Activated T-helper 2 cell treated with anti-CD3 and anti-CD28 coated beads, Interferon-gamma antibody, Interleukin-2, Interleukin-4, amounts not matched to agents 10 μg/mL and 5 μg/mL and 100 μg/mL, durations not matched to agents 14 hours and 24 hours and 36 hours (primary cell): ENCODE measurements at regions not wholly inside any gene's neighbourhood (a gene's known extent, or its start where the extent isn't known, plus 50 kb on each side); places are given as distances from the start of the nearest gene placed in this dataset.

Experiments used
- DNase-seq: peaks from one replicate; pipeline ENCODE4 v3.0.0; 2021; ENCODE audit warnings: low spot score
- H3K27ac Mint-ChIP-seq: one replicate; pipeline ENCODE4 v1.8.0; 2021; ENCODE audit warnings: mixed read lengths
- H3K27me3 Mint-ChIP-seq: one replicate; pipeline ENCODE4 v1.8.0; 2021; ENCODE audit warnings: low read depth, mixed read lengths
- H3K36me3 Mint-ChIP-seq: one replicate; pipeline ENCODE4 v1.8.0; 2021; ENCODE audit warnings: low read depth, mixed read lengths
- H3K4me1 Mint-ChIP-seq: one replicate; pipeline ENCODE4 v1.8.0; 2021; ENCODE audit warnings: low read depth, mixed read lengths
- H3K4me3 Mint-ChIP-seq: one replicate; pipeline ENCODE4 v1.8.0; 2021; ENCODE audit warnings: low read depth, mild to moderate bottlenecking, moderate library complexity, mixed read lengths
- H3K9me3 Mint-ChIP-seq: one replicate; pipeline ENCODE4 v1.8.0; 2021; ENCODE audit warnings: mixed read lengths
- intact Hi-C: fragments of 100-400 bp; cut with micrococcal nuclease; formaldehyde crosslinking; loops from one replicate; pipeline ENCODE4 v1.15.1; 2023

DNA sequence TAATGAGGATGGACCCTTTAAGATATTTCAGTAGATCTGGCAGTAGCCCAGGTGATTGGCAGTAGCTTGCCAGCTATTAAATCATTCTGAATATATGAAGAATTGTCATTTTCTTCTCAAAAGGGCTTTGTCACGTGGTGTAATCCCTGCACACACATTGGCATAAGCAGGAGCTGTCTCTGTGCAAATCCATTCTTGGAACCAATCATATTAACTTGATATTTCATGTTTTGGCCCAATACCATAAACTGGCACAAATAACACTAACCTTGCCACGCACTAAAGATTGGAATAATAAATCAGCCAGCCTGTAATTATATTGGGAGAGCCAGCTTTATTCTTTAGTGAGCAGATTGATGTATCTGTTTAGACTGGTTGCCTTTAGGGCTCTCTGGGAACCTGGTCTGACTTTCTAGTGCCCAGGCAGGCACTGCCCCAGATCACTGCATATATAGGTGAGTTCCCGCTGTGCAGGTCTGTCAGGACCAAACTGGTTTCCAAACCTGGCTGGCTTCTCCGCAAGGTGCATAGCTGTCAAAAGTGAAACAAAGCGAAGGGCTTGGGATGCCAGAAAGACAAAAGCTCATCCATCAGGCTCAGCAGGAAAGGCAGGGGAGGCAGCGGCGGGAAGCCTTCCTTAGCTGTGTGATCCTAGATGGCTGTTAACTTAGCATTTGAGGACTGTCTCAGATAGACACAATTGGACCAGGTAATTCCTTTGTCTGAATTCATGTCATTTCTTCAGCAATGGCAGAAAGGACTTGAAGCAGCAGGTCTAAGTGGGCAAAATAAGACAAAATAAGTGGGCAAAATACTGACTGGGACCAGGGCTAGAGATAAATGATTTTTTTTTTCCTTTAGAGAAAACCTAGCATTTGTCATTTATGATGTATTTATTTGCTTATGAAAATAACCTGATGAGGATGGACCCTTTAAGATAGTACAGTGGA, 128.8 kb upstream of the DYRK2 start:
- intact Hi-C loops = no loop called here
- no peaks in the 10 kb centered on the region for H3K36me3 Mint-ChIP-seq
- H3K4me1 Mint-ChIP-seq = peaks cover 21% of the 10 kb centered on the region
- H3K9me3 Mint-ChIP-seq = no peaks in the 10 kb centered on the region
- peaks cover 8% of the 10 kb centered on the region for H3K27me3 Mint-ChIP-seq
- no peak overlapping the region for H3K4me3 Mint-ChIP-seq
- H3K27ac Mint-ChIP-seq = no peak overlapping the region
- DNase-seq = no peak

DNA sequence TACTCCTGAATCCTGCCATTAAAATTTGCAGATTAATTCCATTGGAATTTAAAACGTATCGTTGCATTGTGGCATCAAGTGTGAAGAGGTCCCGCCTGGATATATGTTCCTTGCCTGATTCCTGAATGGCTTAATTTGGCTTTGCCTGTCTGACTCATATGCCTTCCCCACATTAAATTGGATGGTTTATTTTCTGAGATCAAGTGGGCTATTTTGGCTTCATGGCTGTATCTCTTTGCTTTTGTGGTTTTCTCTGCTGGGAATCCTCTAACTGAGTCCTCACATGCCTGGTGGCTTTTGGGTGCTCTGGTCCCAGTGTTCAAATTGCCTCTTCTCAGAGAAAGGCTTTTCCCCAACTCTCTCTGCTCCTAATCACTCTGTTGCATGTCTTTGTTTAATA, 127.9 kb upstream of the DYRK2 start:
- H3K27ac Mint-ChIP-seq = no peak overlapping the region
- no peaks in the 10 kb centered on the region for H3K36me3 Mint-ChIP-seq
- intact Hi-C loops = no loop called here
- H3K4me1 Mint-ChIP-seq = peaks cover 13% of the 10 kb centered on the region
- H3K9me3 Mint-ChIP-seq = no peaks in the 10 kb centered on the region
- no peak overlapping the region for H3K4me3 Mint-ChIP-seq
- H3K27me3 Mint-ChIP-seq = peaks cover 8% of the 10 kb centered on the region
- no peak for DNase-seq

DNA sequence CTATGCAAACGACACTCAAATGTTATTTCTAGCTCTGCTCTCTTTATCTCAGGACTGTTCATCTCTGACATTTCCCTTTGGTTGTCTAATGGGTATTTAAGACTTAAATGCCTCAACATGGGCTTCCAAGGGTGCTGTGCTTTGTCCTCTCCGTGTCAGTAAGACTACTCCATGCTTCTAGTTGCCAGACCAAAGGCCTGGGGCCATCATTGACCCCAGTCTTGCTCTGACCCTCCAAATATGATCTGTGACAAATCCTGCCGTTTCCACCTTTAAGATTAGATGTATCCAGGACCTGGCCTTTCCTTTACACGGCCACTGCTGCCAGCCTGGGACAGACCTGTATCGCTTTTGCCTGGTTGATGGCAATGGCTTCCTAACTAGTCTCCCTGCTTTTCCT, 126.3 kb upstream of the DYRK2 start:
- Mint-ChIP-seq H3K4me3 (no peak overlapping the region), H3K27ac (no peak overlapping the region), H3K27me3 (peaks cover 8% of the 10 kb centered on the region), H3K36me3 (no peaks in the 10 kb centered on the region), H3K9me3 (no peaks in the 10 kb centered on the region), H3K4me1 (no peaks in the 10 kb centered on the region)
- no peak for DNase-seq
- intact Hi-C loops = no loop called here

DNA sequence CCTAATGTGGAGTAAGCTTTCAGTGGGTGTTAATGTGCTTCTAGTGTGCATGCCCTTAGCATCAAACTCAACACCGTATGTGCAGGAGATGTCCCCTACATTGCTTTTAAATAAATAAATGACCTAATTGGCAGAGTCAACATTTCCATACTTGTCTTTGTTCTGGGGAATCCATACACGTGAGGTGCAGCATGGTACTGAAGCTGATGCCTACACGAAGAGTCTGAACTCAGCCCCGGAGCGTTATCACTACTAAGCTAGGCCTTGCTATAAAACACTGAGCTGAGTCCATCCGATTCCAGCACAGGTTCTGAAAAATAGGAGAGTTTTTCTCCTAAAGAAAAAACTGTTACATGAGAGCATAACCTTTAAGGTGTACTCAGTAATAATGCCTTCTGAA, 125.0 kb upstream of the DYRK2 start:
- intact Hi-C loops = no loop called here
- no peak overlapping the region for H3K4me3 Mint-ChIP-seq
- DNase-seq = no peak
- H3K27me3 Mint-ChIP-seq = peaks cover 8% of the 10 kb centered on the region
- no peaks in the 10 kb centered on the region for H3K36me3 Mint-ChIP-seq
- H3K4me1 Mint-ChIP-seq = no peaks in the 10 kb centered on the region
- no peaks in the 10 kb centered on the region for H3K9me3 Mint-ChIP-seq
- H3K27ac Mint-ChIP-seq = no peak overlapping the region

DNA sequence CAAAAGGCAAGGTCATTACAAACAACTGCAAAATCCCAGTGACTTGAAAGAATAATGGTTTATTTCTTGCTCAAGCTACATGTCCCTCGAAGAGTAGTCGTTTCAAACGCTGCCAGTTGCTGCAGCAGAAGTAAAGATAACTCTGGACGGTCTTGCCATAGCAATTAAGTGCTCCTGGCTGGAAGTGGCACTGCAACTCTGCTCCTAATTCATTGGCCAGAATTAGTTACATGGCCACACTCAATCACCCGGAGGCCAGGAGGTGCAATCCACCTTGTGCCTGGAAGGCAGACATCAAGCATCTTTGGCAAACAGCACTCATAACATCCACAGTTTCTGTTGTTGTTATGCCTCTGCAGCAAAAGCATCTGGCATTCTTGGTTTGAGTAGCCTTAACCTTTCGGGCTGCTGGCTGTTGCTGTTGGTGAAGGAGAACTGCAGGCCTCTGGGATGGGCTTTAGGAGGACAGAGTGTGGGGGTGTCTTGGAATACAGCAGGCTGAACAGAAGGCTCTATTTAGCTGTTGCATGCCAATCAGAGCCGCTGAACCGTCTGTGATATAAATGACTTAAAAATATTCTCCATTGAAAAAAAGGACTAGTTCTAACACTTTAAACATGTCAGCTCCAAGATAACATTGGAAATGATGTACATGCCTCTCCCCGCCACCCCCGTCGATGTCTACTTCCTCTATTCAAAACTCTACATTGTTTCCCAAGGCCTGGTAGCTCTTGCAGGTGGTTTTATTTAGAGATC, 123.5 kb upstream of the DYRK2 start:
- H3K27me3 Mint-ChIP-seq = peaks cover 8% of the 10 kb centered on the region
- H3K4me3 Mint-ChIP-seq = no peak overlapping the region
- no peaks in the 10 kb centered on the region for H3K36me3 Mint-ChIP-seq
- intact Hi-C loops = no loop called here
- DNase-seq = no peak
- H3K27ac Mint-ChIP-seq = no peak overlapping the region
- no peaks in the 10 kb centered on the region for H3K9me3 Mint-ChIP-seq
- H3K4me1 Mint-ChIP-seq = no peaks in the 10 kb centered on the region

DNA sequence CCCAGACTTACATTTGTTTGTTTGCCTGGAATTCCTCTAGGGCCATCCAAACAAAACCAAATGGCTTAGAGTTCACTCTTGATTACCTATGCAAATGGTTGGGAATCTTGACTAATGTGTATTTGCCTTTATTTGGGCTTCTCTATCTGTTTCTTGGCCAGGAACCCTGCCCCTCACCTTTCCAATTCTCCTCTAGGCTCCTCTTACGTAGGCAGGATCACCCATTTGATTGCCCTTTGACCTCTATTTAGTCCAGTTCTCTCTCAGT, 123.0 kb upstream of the DYRK2 start:
- H3K4me3 Mint-ChIP-seq = no peak overlapping the region
- H3K27ac Mint-ChIP-seq = no peak overlapping the region
- no peaks in the 10 kb centered on the region for H3K36me3 Mint-ChIP-seq
- intact Hi-C loops = no loop called here
- H3K27me3 Mint-ChIP-seq = peaks cover 8% of the 10 kb centered on the region
- no peaks in the 10 kb centered on the region for H3K4me1 Mint-ChIP-seq
- H3K9me3 Mint-ChIP-seq = no peaks in the 10 kb centered on the region
- DNase-seq = no peak

DNA sequence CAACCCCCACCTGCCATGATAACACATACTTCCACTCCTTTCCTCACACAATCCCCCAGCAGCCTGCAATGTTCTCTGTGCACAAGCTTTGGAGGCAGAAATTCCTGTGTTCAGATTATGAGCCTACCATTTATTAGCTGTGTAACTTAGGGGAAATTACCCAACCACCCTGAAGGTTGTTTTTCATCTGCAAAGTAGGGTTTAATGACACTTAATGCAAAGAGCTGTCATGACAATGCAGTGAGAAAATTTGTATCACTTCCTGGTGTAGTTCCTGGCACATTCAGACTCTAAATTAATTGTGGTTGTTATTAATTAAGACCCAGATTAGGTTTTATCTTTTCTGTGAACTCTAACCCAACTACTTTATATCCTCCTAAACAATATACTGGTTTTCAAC, 122.4 kb upstream of the DYRK2 start:
- Mint-ChIP-seq H3K27me3 (peaks cover 5% of the 10 kb centered on the region), H3K4me3 (no peak overlapping the region)
- no peak for DNase-seq

DNA sequence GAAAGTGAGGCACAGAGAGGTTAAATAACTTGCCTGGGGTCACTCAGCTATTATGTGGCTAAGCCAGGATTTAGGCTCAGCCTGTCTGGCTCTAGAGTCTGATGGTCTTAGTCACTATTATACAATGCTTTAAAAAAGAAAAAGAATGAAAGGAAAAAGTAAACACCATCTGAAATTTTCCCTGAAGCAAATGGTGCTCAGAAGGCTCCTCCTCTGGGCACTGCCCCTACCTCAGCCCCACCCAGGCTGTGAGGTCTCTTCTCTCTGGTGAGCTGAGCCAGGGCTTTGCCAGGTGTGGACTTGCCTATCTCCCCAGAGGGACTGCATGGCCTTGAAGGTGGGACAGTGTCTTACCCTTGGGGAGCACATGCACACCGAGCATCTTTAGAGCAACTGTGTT, 117.5 kb upstream of the DYRK2 start:
- H3K36me3 Mint-ChIP-seq = no peaks in the 10 kb centered on the region
- intact Hi-C loops = no loop called here
- no peaks in the 10 kb centered on the region for H3K4me1 Mint-ChIP-seq

More for the DNA sequence above, 122.4 kb upstream of the DYRK2 start:
- no peaks in the 10 kb centered on the region for H3K36me3 Mint-ChIP-seq
- intact Hi-C loops = no loop called here
- H3K9me3 Mint-ChIP-seq = peaks cover 4% of the 10 kb centered on the region
- H3K27ac Mint-ChIP-seq = no peak overlapping the region
- no peaks in the 10 kb centered on the region for H3K4me1 Mint-ChIP-seq

DNA sequence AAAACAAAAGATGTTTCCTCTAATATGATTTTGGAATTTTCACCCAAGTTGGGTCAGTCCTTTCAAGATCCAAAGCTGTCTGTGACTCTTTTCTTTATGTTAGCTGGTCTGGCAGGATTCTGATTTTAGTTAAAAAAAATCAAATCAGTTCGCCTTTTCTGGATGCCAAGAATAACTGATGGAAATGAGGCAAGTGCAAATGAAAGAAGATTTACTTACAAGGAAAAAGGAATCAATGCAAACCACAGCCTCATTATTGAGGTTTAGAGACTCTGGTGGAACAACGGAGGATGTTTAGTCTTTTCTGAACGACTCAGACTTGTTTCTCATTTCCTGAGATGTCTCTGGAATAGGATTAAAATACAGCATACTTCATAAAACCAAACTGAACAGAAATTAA, 117.0 kb upstream of the DYRK2 start:
- no peaks in the 10 kb centered on the region for H3K4me1 Mint-ChIP-seq
- H3K36me3 Mint-ChIP-seq = no peaks in the 10 kb centered on the region
- H3K9me3 Mint-ChIP-seq = peaks cover 4% of the 10 kb centered on the region
- intact Hi-C loops = no loop called here
- peaks cover 3% of the 10 kb centered on the region for H3K27me3 Mint-ChIP-seq
- no peak for DNase-seq
- H3K27ac Mint-ChIP-seq = no peak overlapping the region
- no peak overlapping the region for H3K4me3 Mint-ChIP-seq

More for the DNA sequence above, 117.5 kb upstream of the DYRK2 start:
- Mint-ChIP-seq H3K27me3 (peaks cover 3% of the 10 kb centered on the region), H3K27ac (no peak overlapping the region), H3K9me3 (peaks cover 4% of the 10 kb centered on the region), H3K4me3 (no peak overlapping the region)
- no peak for DNase-seq

DNA sequence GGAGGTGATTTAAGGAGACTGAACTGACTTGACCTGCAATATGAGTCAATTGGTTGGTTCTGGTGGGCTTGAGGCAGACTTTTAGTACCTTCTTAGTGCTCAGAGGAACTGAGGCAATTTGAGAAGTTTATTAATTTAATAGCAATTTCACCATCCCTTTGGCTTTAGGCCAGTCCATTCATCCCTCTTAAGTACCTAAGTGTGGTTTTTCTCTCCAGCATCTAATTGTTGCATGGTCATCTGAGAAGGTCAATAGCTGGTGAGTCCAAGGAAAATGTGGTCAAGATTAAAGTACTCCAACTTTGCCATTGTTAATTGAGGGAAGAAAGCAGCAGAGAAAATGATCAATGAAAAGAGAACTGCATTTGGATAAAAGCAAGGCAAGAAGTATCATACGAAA, 115.4 kb upstream of the DYRK2 start:
- H3K27me3 Mint-ChIP-seq = peaks cover 3% of the 10 kb centered on the region
- H3K27ac Mint-ChIP-seq = no peak overlapping the region
- H3K36me3 Mint-ChIP-seq = no peaks in the 10 kb centered on the region
- peaks cover 4% of the 10 kb centered on the region for H3K9me3 Mint-ChIP-seq
- H3K4me3 Mint-ChIP-seq = no peak overlapping the region
- DNase-seq = no peak
- intact Hi-C loops = no loop called here
- H3K4me1 Mint-ChIP-seq = no peaks in the 10 kb centered on the region

DNA sequence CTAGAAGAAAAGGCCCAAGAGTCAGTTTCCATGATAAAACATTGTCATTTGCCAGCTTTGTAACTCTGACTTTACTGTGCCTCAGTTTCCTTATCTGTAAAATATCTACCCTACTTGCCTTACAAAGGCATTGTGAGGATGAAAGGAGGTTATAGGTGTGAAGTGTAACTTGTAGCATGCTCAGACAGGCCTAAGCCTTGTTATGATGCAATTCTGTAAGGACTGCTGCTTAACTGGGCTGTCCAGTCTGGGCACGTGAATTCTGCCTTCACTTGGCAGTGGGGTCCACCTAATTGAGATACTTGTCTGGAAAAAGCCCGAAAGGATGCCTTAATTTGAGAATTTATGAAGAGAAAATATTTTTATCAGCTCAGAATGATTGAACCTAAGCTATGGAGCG, 114.5 kb upstream of the DYRK2 start:
- H3K27me3 Mint-ChIP-seq = peaks cover 3% of the 10 kb centered on the region

DNA sequence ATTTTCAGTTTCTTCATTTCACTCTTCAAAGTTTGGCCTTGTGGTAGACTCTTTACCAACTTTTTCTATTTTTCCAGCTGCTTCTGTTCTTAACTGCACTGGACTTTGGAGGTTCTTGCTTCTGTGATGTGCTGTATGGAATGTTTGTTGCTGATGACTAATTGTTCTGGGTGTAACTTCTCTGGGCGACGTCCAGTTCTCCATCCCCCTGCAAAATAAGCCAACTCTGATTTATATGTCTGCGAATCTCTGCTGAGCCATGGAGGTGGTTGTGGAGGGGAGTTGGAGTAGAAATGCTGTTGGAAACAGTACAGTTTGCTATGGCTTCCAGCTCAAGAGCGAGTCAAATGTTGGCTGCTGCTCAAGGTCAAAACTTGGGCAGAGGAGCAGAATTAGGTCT, 113.9 kb upstream of the DYRK2 start:
- no peak for DNase-seq
- H3K27me3 Mint-ChIP-seq = peaks cover 3% of the 10 kb centered on the region
- no peaks in the 10 kb centered on the region for H3K36me3 Mint-ChIP-seq
- no peak overlapping the region for H3K4me3 Mint-ChIP-seq
- no peak overlapping the region for H3K27ac Mint-ChIP-seq
- H3K4me1 Mint-ChIP-seq = no peaks in the 10 kb centered on the region
- H3K9me3 Mint-ChIP-seq = peaks cover 4% of the 10 kb centered on the region
- intact Hi-C loops = no loop called here

More for the DNA sequence above, 114.5 kb upstream of the DYRK2 start:
- Mint-ChIP-seq H3K4me1 (no peaks in the 10 kb centered on the region), H3K9me3 (peaks cover 4% of the 10 kb centered on the region), H3K4me3 (no peak overlapping the region), H3K36me3 (no peaks in the 10 kb centered on the region), H3K27ac (no peak overlapping the region)
- no peak for DNase-seq
- intact Hi-C loops = no loop called here

DNA sequence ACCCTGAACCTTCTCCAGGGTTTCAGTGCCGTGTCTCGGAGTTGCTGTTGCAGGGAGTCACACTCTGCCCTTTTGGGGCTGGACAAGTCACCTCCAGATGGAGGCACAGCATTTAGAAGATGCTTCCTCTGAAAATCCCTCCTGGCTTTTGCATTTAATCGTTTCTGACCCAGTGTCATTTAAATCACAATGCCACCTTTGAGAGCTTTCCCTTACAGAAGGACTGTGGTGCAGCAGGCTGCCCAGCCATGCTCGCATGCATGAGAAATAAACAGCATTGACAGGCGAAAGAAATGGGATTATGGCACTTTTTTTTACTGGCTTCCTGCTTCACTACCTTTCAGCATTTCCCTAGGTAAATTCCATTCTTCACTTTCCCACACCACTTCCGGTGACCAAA, 113.4 kb upstream of the DYRK2 start:
- Mint-ChIP-seq H3K4me3 (no peak overlapping the region), H3K4me1 (no peaks in the 10 kb centered on the region), H3K27ac (no peak overlapping the region), H3K27me3 (peaks cover 3% of the 10 kb centered on the region), H3K9me3 (peaks cover 4% of the 10 kb centered on the region), H3K36me3 (no peaks in the 10 kb centered on the region)
- intact Hi-C loops = no loop called here
- DNase-seq = no peak
